ENCODE measurements at regions not wholly inside any gene's neighbourhood (a gene's known extent, or its start where the extent isn't known, plus 50 kb on each side); places are given as distances from the start of the nearest gene placed in this dataset.

GRCh38 chr4:79023799-79024770 lies 84.8 kb upstream of the PAQR3 start:
- TF ChIP-seq MAX (IDR thresholded peaks at IDR 0.05), result no peak
- TF ChIP-seq RAD21 (IDR thresholded peaks at IDR 0.05; ENCODE audit: low read depth), result no peak
- no peak for TF ChIP-seq EP300 (IDR thresholded peaks at IDR 0.05; ENCODE audit: borderline replicate concordance)
- TF ChIP-seq CEBPB (IDR thresholded peaks at IDR 0.05), result no peak
- TF ChIP-seq FOXM1 (IDR thresholded peaks at IDR 0.05; ENCODE audit: borderline replicate concordance, low read depth), result no peak
- TF ChIP-seq REST (IDR thresholded peaks at IDR 0.05; ENCODE audit: low read depth), result no peak
- TF ChIP-seq ZBTB7A (IDR thresholded peaks at IDR 0.05; ENCODE audit: low read depth), result no peak
- no peak for TF ChIP-seq EGR1 (IDR thresholded peaks at IDR 0.05)
- TF ChIP-seq TCF12 (IDR thresholded peaks at IDR 0.05; ENCODE audit: low read depth), result no peak
- TF ChIP-seq YY1 (IDR thresholded peaks at IDR 0.05; ENCODE audit: low read depth), result no peak
- no peak for TF ChIP-seq USF1 (IDR thresholded peaks at IDR 0.05)

- TF ChIP-seq MAX (IDR thresholded peaks at IDR 0.05), result no peak
- no peak for TF ChIP-seq REST (IDR thresholded peaks at IDR 0.05; ENCODE audit: low read depth)
- no peak for TF ChIP-seq EP300 (IDR thresholded peaks at IDR 0.05; ENCODE audit: borderline replicate concordance)
- TF ChIP-seq ZBTB7A (IDR thresholded peaks at IDR 0.05; ENCODE audit: low read depth), result no peak
- TF ChIP-seq RAD21 (IDR thresholded peaks at IDR 0.05; ENCODE audit: low read depth), result no peak
- no peak for TF ChIP-seq YY1 (IDR thresholded peaks at IDR 0.05; ENCODE audit: low read depth)
- no peak for TF ChIP-seq TAF1 (IDR thresholded peaks at IDR 0.05; ENCODE audit: low read depth)
- TF ChIP-seq NFIC (IDR thresholded peaks at IDR 0.05), result no peak
Observed at GRCh38 chr4:79022529-79022928, 83.3 kb upstream of the PAQR3 start.

- TF ChIP-seq TCF12 (IDR thresholded peaks at IDR 0.05; ENCODE audit: low read depth), result no peak
Observed at GRCh38 chr4:79017481-79017880, 78.2 kb upstream of the PAQR3 start.

GRCh38 chr4:79016878-79017277 lies 77.6 kb upstream of the PAQR3 start:
- TF ChIP-seq CEBPB (IDR thresholded peaks at IDR 0.05) (no peak), TEAD4 (IDR thresholded peaks at IDR 0.05) (no peak), REST (IDR thresholded peaks at IDR 0.05; ENCODE audit: low read depth) (no peak), EP300 (IDR thresholded peaks at IDR 0.05; ENCODE audit: borderline replicate concordance) (no peak), RAD21 (IDR thresholded peaks at IDR 0.05; ENCODE audit: low read depth) (no peak), USF1 (IDR thresholded peaks at IDR 0.05) (no peak), TAF1 (IDR thresholded peaks at IDR 0.05; ENCODE audit: low read depth) (no peak), EGR1 (IDR thresholded peaks at IDR 0.05) (no peak), TCF12 (IDR thresholded peaks at IDR 0.05; ENCODE audit: low read depth) (no peak), ZBTB7A (IDR thresholded peaks at IDR 0.05; ENCODE audit: low read depth) (no peak), CREB1 (IDR thresholded peaks at IDR 0.05; ENCODE audit: low read depth) (no peak), FOXM1 (IDR thresholded peaks at IDR 0.05; ENCODE audit: borderline replicate concordance, low read depth) (no peak), MAX (IDR thresholded peaks at IDR 0.05) (no peak), NFIC (IDR thresholded peaks at IDR 0.05) (no peak), YY1 (IDR thresholded peaks at IDR 0.05; ENCODE audit: low read depth) (no peak)

Data from Ishikawa (cell line).